ELF-1 (cell line): ENCODE measurements at regions not wholly inside any gene's neighbourhood (a gene's known extent, or its start where the extent isn't known, plus 50 kb on each side); places are given as distances from the start of the nearest gene placed in this dataset.
"Not testable (repeated sequence)": the region's sequence is repeated elsewhere in the genome, so short reads cannot be mapped to it uniquely, and the experiment has no call there.

Experiments
- DNase-seq: peaks from one replicate; pipeline ENCODE4 v3.0.0-alpha.2; 2016; ENCODE audit warnings: low read depth, low spot score

GRCh38 chr2:235105821-235106359 is 154.1 kb downstream of the SH3BP4 start:
- DNase-seq = peak; percentile 24

DNA sequence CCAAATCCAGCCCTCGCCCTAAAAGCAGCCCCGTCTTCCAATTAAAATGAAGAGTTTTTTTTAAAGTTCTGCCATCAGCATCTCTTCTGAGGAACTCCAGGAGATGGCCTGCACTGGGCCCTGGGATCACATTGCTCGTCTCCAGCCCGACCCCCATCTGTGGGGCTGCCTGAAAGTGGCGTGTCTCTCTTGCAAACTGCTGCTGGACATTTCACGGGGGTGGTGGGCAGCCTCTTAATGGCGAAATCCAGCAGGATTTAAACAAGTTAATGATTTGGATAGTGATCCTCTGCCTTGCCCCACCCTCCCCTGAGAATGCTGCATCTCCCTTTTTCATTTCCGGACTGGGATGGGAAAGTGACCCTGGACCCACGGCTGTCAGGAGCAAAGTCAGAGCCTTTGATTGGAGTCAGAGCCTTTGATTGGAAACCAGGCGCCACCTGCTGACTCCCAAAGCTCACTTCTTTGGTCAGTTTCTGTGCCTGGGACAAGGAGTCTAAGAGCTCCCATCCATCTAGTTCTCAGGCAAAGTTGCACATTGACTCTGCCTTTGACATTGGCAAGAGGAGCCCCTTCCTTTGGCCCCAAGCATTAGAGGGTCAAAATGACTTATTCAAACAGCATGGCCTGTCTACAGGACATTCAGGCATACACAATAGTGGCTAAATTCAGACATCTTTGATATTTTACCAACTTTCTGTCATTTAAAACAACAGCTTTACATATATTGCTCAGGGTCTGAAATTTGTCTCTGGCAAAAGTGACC is 155.2 kb downstream of the SH3BP4 start:
- peak; percentile 82 for DNase-seq

- DNase-seq = no peak
Measured at GRCh38 chr2:235107640-235107951, 155.8 kb downstream of the SH3BP4 start.

DNA sequence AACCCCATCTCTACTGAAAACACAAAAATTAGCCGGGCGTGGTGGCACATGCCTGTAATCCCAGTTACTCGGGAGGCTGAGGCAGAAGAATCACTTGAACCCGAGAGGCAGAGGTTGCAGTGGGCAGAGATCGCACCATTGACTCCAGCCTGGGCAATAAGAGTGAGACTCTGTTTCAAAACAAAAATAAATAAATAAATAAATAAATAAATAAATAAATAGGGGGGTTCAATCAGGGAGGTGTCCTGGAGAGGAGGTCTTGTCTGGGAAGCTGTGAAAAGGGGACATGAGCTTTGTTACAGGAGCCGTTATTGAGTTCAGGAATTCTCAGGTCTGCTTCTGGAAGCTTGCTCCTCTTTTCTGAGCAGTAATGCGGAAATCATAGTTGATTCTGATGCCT is 157.7 kb downstream of the SH3BP4 start:
- DNase-seq = not testable (repeated sequence)

GRCh38 chr2:235112365-235112764 is 160.5 kb downstream of the SH3BP4 start:
- no peak for DNase-seq

- DNase-seq = peak; percentile 63
Measured at GRCh38 chr2:235113854-235114253, 162.0 kb downstream of the SH3BP4 start.

DNA sequence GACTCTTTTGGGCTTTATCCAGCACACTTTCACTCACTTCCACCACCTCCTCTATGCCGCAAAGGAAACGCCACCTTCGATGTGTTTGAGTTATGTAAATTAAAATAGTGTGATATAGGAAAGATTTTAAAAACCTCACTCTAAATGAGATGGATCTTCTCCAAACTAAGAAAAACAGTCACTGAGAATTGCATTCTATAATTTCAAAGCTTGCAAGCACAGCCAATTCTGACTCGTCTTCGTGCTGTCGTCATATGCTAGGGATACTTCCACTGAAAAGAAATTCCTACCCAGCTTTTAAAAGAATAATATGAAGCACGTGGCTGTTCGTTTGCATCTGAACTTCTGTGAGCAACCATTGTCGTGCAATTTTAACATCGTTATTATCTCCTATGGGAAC is 162.5 kb downstream of the SH3BP4 start:
- no peak for DNase-seq

GRCh38 chr2:235115521-235115920 is 163.7 kb downstream of the SH3BP4 start:
- no peak for DNase-seq

DNA sequence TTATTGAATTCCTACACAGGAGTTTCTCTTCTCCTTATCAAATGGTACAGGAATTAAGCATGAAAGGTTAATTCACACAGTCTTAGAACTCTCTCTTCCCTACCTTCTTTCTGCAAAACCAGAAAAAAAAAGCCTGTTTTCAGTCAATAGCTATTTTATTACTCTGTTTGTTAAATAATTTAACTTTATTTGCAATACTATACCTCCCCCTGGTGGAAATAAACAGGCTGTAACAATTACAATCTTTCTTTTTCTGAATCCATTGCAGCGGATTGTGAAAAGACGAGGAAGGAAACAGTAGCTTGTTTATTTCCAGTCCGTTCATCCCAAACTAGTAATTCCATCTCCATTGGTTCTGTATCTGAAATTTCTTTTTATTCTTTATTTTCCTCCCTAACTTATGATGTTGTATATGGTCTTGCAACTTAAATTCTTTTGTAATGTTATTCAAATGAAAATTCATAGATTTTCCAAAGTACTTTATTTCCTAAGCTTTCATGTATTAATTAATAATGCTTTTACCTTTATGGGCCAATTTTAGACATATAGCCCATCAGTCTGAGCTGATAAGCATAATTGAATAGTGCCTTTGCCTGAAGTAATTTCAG is 165.2 kb downstream of the SH3BP4 start:
- DNase-seq = no peak

DNA sequence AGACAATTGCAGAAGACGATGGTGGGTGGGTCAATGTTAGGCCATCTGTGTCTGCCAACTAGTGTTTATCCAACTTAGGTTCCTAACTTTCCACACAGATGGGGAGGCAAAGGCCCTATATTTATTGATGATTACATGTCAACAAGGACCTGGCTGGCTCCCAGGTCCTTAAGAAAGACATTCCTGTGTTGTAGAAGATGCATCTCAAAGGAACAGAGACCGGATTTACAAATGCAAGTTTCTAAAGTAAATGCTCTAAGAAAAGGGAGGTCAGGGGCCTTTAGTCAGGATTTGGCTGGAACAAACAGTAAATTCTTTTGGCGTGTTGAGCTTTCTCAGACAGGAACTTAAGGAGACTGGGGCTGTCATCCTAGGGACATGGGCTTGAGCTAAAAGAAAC is 175.0 kb downstream of the SH3BP4 start:
- DNase-seq = peak; percentile 67

- DNase-seq = no peak
Measured at GRCh38 chr2:235127931-235128330, 176.1 kb downstream of the SH3BP4 start.

GRCh38 chr2:235129850-235130249 is 178.0 kb downstream of the SH3BP4 start:
- no peak for DNase-seq

GRCh38 chr2:235131334-235132305 is 179.8 kb downstream of the SH3BP4 start:
- no peak for DNase-seq

DNA sequence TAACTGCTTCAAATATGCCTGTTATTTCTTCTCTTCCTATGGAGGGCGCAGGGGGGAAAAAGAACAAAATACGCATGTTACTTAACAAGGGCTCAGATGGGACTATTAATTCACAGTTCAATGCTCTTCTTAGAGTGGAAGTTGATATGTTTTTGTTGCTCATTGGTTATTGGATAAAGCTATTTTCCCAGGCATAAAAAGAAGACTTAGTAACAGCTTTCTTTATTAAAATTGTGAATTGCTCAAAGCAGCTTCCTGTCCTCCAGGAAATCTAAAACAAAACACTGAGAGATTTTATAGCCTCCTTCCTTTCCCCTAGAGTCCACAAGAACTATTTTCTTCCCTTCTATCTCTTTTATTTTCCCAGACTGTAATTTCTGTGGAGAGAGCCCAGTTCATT is 180.8 kb downstream of the SH3BP4 start:
- DNase-seq = no peak

DNA sequence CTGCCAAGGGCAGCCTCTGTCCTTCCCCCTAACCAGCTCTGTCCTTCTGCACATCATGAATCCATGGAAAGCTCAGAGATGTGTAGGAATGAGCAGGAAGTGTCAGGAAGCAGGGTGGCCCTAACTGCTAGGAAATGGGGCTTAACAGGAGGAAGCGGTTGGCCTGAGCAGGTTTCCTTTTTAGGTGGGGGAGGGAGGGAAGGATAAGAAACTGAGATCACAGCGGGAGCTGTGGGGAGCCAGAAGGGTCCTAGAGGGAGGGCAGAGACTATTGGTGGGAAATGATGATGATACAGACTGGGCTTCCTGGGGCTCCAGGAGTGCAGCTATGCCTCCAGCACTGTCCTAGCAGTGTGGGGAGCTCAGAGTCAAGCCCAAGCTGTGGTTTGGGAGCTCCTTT is 182.0 kb downstream of the SH3BP4 start:
- no peak for DNase-seq

DNA sequence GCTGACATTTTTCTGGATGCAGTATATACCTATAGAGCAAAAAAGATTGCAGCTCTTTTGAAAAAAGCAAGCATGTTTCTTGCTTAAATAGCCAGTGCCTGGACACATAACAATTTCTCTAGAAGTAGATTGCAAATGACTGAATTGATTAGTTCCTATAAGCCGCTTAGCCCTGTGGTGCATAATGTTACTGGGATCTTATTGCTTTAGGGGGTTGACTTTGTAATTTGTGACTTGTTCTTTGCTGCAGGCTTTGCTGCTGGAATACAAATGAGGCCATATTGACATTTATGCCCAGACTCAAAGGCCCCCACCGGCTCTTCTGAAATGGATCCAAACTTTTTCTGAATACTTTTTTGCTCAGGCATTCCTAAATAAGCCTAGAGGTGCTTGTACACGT is 182.6 kb downstream of the SH3BP4 start:
- DNase-seq = no peak

- no peak for DNase-seq
Measured at GRCh38 chr2:235135195-235135965, 183.6 kb downstream of the SH3BP4 start.

GRCh38 chr2:235135990-235136561 is 184.3 kb downstream of the SH3BP4 start:
- DNase-seq = peak; percentile 85

DNA sequence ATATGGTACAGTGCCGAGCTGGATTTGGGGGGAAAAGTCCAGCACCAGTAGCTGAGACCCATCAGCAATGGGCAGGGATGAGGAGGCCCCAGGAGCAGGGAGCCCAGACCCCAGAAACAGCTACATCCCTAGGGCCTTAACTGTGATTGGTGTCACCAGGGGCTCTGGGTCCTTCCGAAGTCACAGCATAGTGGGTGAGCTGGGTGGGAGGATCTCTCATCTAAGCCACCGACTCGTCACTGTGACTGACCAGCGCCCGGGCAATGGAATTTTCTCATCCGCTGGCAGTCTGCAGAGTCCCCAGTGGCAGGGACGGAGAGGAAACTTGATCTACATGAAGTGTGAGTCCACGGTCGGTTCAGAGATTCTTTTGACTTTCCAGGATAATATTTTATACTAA is 186.5 kb downstream of the SH3BP4 start:
- no peak for DNase-seq

DNA sequence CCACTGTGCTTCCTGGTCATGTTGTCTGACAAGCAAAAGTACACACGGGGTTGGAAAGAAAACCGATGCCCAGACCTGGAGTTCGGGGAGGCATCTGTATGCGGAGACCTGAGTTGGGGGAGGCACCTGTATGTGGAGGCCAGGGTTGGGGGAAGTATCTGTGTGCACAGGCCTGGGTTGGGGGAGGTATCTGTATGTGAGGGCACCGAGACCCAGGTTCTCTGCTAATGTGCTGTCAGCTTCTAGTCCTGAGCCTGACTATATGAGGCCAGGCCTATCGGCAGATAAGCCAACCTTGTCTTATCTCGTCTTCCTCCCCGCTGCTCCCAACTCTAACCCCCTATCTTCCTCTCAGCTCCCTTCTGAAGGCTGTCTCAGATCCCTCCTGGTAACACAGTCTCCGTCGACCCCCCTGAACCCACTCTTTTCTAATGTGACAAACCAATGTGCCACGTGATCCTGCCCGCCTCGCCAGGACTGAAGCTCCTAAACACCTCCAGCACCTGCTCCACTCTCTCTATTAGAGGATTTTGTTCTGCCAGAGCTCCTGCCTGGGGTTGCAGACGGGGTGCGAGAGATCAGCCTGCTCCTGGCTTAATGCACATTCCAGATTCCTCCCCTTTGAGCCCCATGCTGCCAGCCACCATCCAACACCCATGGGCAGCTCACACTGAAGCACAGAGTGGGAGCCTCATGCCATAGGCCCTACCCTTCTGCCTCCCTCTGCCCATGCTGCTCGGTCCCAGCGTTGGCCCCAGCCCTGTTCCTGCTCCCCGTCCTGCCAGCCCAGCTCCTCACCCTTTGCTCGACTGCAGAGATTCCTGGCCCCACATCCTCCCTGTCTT is 188.4 kb downstream of the SH3BP4 start:
- DNase-seq = no peak
